Cardiac muscle cell (in vitro differentiated cells and primary cell): ENCODE measurements at regions not wholly inside any gene's neighbourhood (a gene's known extent, or its start where the extent isn't known, plus 50 kb on each side); places are given as distances from the start of the nearest gene placed in this dataset.

Experiments used
- DNase-seq, 2 donors: peaks; one replicate each; pipeline versions ENCODE4 v3.0.0 to v3.0.0-alpha.2; 2010 to 2017; ENCODE audit warnings: low read depth in 1 of 2, low spot score in 1 of 2
- H3K27ac ChIP-seq: fragments of 200-600 bp; sonication (generic); 2 replicates; pipeline ENCODE4 v1.5.1; 2016
- H3K27me3 ChIP-seq: fragments of 200-600 bp; sonication (generic); 2 replicates; pipeline ENCODE4 v1.6.0; 2016; ENCODE audit warnings: control low read depth
- H3K36me3 ChIP-seq: fragments of 200-600 bp; sonication (generic); 2 replicates; pipeline ENCODE4 v1.5.1; 2016; ENCODE audit warnings: control low read depth
- H3K4me1 ChIP-seq: fragments of 200-600 bp; sonication (generic); 2 replicates; pipeline ENCODE4 v1.8.1; 2017; ENCODE audit warnings: low read depth, mild to moderate bottlenecking, mixed run types
- H3K4me3 ChIP-seq: fragments of 200-600 bp; sonication (generic); 2 replicates; pipeline ENCODE4 v1.5.1; 2016; ENCODE audit warnings: mild to moderate bottlenecking
- H3K9me3 ChIP-seq: fragments of 200-600 bp; sonication (generic); 2 replicates; pipeline ENCODE4 v1.5.1; 2017; ENCODE audit warnings: low read depth, mild to moderate bottlenecking, control low read depth
- CTCF ChIP-seq: IDR thresholded peaks from 2 replicates; pipeline ENCODE4 v1.5.1; 2012; ENCODE audit warnings: low read depth, mild to moderate bottlenecking, low read length

- no peaks in the 10 kb centered on the region for H3K27me3 ChIP-seq
- no peak for DNase-seq
Measured at GRCh38 chr5:99775189-99775588, 760.0 kb upstream of the FAM174A start.

GRCh38 chr5:99773290-99773689 is 761.9 kb upstream of the FAM174A start:
- DNase-seq, result no peak
- no peak for TF ChIP-seq CTCF
- Histone ChIP-seq H3K27me3 (no peaks in the 10 kb centered on the region), H3K27ac (no peak overlapping the region), H3K4me3 (no peak overlapping the region), H3K4me1 (no peaks in the 10 kb centered on the region), H3K9me3 (no peaks in the 10 kb centered on the region), H3K36me3 (no peaks in the 10 kb centered on the region)

More at GRCh38 chr5:99775189-99775588, 760.0 kb upstream of the FAM174A start:
- no peaks in the 10 kb centered on the region for H3K4me1 ChIP-seq
- H3K4me3 ChIP-seq, result no peak overlapping the region
- no peaks in the 10 kb centered on the region for H3K9me3 ChIP-seq
- no peak overlapping the region for H3K27ac ChIP-seq
- no peaks in the 10 kb centered on the region for H3K36me3 ChIP-seq
- no peak for TF ChIP-seq CTCF

GRCh38 chr5:99771296-99771695 is 763.9 kb upstream of the FAM174A start:
- no peak for TF ChIP-seq CTCF
- H3K36me3 ChIP-seq, result no peaks in the 10 kb centered on the region
- no peaks in the 10 kb centered on the region for H3K4me1 ChIP-seq
- no peak overlapping the region for H3K27ac ChIP-seq
- no peaks in the 10 kb centered on the region for H3K9me3 ChIP-seq
- DNase-seq, result no peak
- H3K4me3 ChIP-seq, result no peak overlapping the region
- H3K27me3 ChIP-seq, result no peaks in the 10 kb centered on the region

GRCh38 chr5:99765011-99765410 is 770.2 kb upstream of the FAM174A start:
- Histone ChIP-seq H3K36me3 (no peaks in the 10 kb centered on the region), H3K27me3 (no peaks in the 10 kb centered on the region), H3K27ac (no peak overlapping the region), H3K9me3 (no peaks in the 10 kb centered on the region), H3K4me1 (no peaks in the 10 kb centered on the region), H3K4me3 (no peak overlapping the region)
- no peak for DNase-seq
- TF ChIP-seq CTCF, result no peak

- no peaks in the 10 kb centered on the region for H3K9me3 ChIP-seq
- no peak for TF ChIP-seq CTCF
- H3K27me3 ChIP-seq, result no peaks in the 10 kb centered on the region
- H3K27ac ChIP-seq, result no peak overlapping the region
- DNase-seq, result no peak
- no peak overlapping the region for H3K4me3 ChIP-seq
- no peaks in the 10 kb centered on the region for H3K4me1 ChIP-seq
- no peaks in the 10 kb centered on the region for H3K36me3 ChIP-seq
Measured at GRCh38 chr5:99763021-99763774, 772.0 kb upstream of the FAM174A start.
